LNCaP clone FGC (cell line): ENCODE measurements at regions not wholly inside any gene's neighbourhood (a gene's known extent, or its start where the extent isn't known, plus 50 kb on each side); places are given as distances from the start of the nearest gene placed in this dataset.

Source experiments
- DNase-seq: peaks from one replicate; pipeline ENCODE4 v3.0.0-alpha.2; 2011; ENCODE audit warnings: low read depth
- H3K4me3 ChIP-seq: 2 replicates; pipeline ENCODE4 v1.5.1; 2011; ENCODE audit warnings: mild to moderate bottlenecking, low read depth, low read length, control low read depth
- TF ChIP-seq, protein P1 (sequence below): IDR thresholded peaks from 2 replicates; pipeline ENCODE4 v1.5.1; 2012; ENCODE audit warnings: mild to moderate bottlenecking; ENCODE audit not compliant: control insufficient read depth, insufficient read depth; ENCODE audit errors: extremely low read depth

DNA sequence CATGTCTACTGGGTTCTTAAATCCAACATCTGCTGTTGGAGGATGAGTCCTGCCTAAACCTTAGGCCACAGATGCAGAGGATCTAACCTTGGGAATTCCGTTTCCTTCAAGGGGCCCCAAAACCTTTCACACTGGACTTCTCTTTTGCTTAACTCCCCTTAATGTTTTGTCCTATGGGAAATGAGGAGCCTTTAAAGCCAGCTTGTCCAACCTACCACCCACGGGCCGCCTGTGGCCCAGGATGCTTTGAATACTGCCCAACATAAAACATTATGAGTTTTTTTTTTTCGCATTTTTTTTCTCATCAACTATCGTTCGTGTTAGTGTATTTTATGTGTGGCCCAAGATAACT is 157.2 kb upstream of the SLC1A4 start:
- H3K4me3 ChIP-seq, result no peak overlapping the region
- no peak for DNase-seq
- TF ChIP-seq, protein P1, sequence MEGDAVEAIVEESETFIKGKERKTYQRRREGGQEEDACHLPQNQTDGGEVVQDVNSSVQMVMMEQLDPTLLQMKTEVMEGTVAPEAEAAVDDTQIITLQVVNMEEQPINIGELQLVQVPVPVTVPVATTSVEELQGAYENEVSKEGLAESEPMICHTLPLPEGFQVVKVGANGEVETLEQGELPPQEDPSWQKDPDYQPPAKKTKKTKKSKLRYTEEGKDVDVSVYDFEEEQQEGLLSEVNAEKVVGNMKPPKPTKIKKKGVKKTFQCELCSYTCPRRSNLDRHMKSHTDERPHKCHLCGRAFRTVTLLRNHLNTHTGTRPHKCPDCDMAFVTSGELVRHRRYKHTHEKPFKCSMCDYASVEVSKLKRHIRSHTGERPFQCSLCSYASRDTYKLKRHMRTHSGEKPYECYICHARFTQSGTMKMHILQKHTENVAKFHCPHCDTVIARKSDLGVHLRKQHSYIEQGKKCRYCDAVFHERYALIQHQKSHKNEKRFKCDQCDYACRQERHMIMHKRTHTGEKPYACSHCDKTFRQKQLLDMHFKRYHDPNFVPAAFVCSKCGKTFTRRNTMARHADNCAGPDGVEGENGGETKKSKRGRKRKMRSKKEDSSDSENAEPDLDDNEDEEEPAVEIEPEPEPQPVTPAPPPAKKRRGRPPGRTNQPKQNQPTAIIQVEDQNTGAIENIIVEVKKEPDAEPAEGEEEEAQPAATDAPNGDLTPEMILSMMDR, result no peak

- no peak overlapping the region for H3K4me3 ChIP-seq
- no peak for DNase-seq
- TF ChIP-seq, protein P1, result no peak
Observed at GRCh38 chr2:64832936-64833335, 156.3 kb upstream of the SLC1A4 start.

DNA sequence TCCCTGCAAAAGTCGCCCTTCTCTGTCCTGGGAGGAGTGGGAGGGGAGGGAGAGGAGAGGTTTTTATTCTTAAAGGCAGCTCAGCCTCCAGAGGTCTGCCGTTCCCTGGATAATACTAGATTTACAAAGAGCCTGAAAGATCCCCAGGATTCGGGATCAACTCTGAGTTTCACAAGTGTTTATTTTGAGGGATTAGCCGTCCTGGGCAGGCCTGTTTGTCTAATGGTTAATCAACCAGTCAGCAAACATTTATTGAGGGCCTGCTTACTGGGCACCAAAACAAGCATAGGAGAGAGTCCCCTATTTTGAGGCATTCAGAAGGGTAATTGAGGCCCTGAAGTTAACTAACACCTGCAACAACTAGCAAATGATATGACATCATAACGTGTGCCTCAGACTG is 152.6 kb upstream of the SLC1A4 start:
- H3K4me3 ChIP-seq, result no peak overlapping the region
- TF ChIP-seq, protein P1, result no peak
- DNase-seq, result no peak

GRCh38 chr2:64837116-64837731 is 152.0 kb upstream of the SLC1A4 start:
- no peak for DNase-seq
- TF ChIP-seq, protein P1, result no peak
- H3K4me3 ChIP-seq, result no peak overlapping the region

GRCh38 chr2:64837925-64838641 is 151.1 kb upstream of the SLC1A4 start:
- TF ChIP-seq, protein P1, result no peak
- no peak for DNase-seq
- H3K4me3 ChIP-seq, result no peak overlapping the region

GRCh38 chr2:64838817-64839216 is 150.4 kb upstream of the SLC1A4 start:
- H3K4me3 ChIP-seq, result no peak overlapping the region
- TF ChIP-seq, protein P1, result no peak
- DNase-seq, result no peak

GRCh38 chr2:64839844-64840243 is 149.4 kb upstream of the SLC1A4 start:
- TF ChIP-seq, protein P1, result no peak
- H3K4me3 ChIP-seq, result no peak overlapping the region
- no peak for DNase-seq
